ENCODE measurements at regions not wholly inside any gene's neighbourhood (a gene's known extent, or its start where the extent isn't known, plus 50 kb on each side); places are given as distances from the start of the nearest gene placed in this dataset.

DNA sequence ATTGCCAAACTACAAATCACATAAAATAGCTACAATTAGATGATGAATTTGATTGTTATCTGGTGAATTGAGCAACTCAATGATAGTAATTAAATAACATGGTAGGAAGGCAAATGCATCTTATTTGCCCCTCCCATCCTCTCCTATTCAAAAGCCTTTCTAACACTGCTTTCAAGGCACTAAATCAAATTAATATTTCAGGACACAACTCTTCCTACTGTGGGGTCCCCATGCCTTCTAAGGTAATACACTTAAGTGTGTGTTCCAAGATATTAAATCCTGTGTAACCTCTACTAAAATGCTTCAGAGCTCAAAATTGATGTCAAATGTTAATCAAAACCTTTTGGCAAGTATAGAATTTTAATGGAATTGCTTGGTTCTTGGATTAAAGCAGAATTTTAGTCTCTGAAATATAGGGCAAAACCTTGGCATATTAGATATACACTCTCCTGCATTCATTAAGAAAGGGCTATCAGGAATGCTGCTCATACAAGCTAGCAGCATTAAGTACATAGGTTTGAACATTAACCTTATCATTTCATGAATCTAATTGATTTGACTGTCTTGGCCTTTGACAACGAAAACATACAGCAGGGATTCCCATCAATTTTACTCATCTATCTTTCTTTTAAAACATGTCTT, 371.8 kb upstream of the GALNTL6 start:
- FAIRE-seq = no peak
- TF ChIP-seq POLR2A (IDR thresholded peaks at IDR 0.05; ENCODE audit: low read depth, low read length) = no peak
- no peak for TF ChIP-seq TAF1 (IDR thresholded peaks at IDR 0.05; ENCODE audit: borderline replicate concordance, low read depth, low read length)
- TF ChIP-seq POLR2AphosphoS5 (IDR thresholded peaks at IDR 0.05; ENCODE audit: low read depth, low read length) = no peak
- no peak for DNase-seq (ENCODE audit: insufficient read length)

- DNase-seq (ENCODE audit: insufficient read length) = no peak
- no peak for TF ChIP-seq POLR2A (IDR thresholded peaks at IDR 0.05; ENCODE audit: low read depth, low read length)
- no peak for FAIRE-seq
These were observed 379.5 kb upstream of the GALNTL6 start for GRCh38 chr4:171433674-171434073.

DNA sequence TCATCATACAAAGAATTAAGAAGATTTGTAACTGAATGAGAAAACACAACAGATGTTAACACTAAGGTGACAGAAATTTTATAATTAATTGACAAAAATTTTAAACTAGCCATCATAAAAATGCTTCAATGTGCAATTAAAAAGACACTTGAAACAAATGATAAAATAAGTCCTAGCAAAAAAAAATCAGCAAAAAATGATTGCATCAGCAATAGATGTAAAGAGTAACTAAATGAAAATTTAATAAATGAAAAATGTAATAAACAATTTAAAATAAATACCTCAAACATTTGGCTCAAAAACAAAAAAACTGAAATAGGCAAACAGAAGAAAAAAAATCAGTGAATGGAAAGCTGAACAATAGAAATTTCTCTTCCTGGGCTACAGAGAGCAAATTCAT, 380.7 kb upstream of the GALNTL6 start:
- DNase-seq (ENCODE audit: insufficient read length) = no peak
- no peak for TF ChIP-seq POLR2A (IDR thresholded peaks at IDR 0.05; ENCODE audit: low read depth, low read length)
- no peak for TF ChIP-seq POLR2AphosphoS5 (IDR thresholded peaks at IDR 0.05; ENCODE audit: low read depth, low read length)
- TF ChIP-seq TAF1 (IDR thresholded peaks at IDR 0.05; ENCODE audit: borderline replicate concordance, low read depth, low read length) = no peak
- FAIRE-seq = no peak

- DNase-seq (ENCODE audit: insufficient read length) (no peak), FAIRE-seq (no peak)
- TF ChIP-seq TAF1 (IDR thresholded peaks at IDR 0.05; ENCODE audit: borderline replicate concordance, low read depth, low read length) = no peak
- TF ChIP-seq POLR2AphosphoS5 (IDR thresholded peaks at IDR 0.05; ENCODE audit: low read depth, low read length) = no peak
- no peak for TF ChIP-seq POLR2A (IDR thresholded peaks at IDR 0.05; ENCODE audit: low read depth, low read length)
These were observed 382.7 kb upstream of the GALNTL6 start for GRCh38 chr4:171430495-171430894.

- FAIRE-seq (no peak), DNase-seq (ENCODE audit: insufficient read length) (no peak)
- no peak for TF ChIP-seq POLR2AphosphoS5 (IDR thresholded peaks at IDR 0.05; ENCODE audit: low read depth, low read length)
- no peak for TF ChIP-seq TAF1 (IDR thresholded peaks at IDR 0.05; ENCODE audit: borderline replicate concordance, low read depth, low read length)
- no peak for TF ChIP-seq POLR2A (IDR thresholded peaks at IDR 0.05; ENCODE audit: low read depth, low read length)
These were observed 416.0 kb upstream of the GALNTL6 start for GRCh38 chr4:171397175-171397574.

GRCh38 chr4:171390626-171391025, 422.6 kb upstream of the GALNTL6 start:
- FAIRE-seq (no peak), DNase-seq (ENCODE audit: insufficient read length) (no peak)
- TF ChIP-seq TAF1 (IDR thresholded peaks at IDR 0.05; ENCODE audit: borderline replicate concordance, low read depth, low read length) (no peak), POLR2AphosphoS5 (IDR thresholded peaks at IDR 0.05; ENCODE audit: low read depth, low read length) (no peak), POLR2A (IDR thresholded peaks at IDR 0.05; ENCODE audit: low read depth, low read length) (no peak)

- no peak for DNase-seq (ENCODE audit: insufficient read length)
- no peak for TF ChIP-seq POLR2A (IDR thresholded peaks at IDR 0.05; ENCODE audit: low read depth, low read length)
- TF ChIP-seq TAF1 (IDR thresholded peaks at IDR 0.05; ENCODE audit: borderline replicate concordance, low read depth, low read length) = no peak
- no peak for TF ChIP-seq POLR2AphosphoS5 (IDR thresholded peaks at IDR 0.05; ENCODE audit: low read depth, low read length)
- no peak for FAIRE-seq
These were observed 434.9 kb upstream of the GALNTL6 start for GRCh38 chr4:171378323-171378722.

GRCh38 chr4:171376724-171377123, 436.5 kb upstream of the GALNTL6 start:
- DNase-seq (ENCODE audit: insufficient read length) (no peak), FAIRE-seq (no peak)
- TF ChIP-seq TAF1 (IDR thresholded peaks at IDR 0.05; ENCODE audit: borderline replicate concordance, low read depth, low read length) (no peak), POLR2A (IDR thresholded peaks at IDR 0.05; ENCODE audit: low read depth, low read length) (no peak), POLR2AphosphoS5 (IDR thresholded peaks at IDR 0.05; ENCODE audit: low read depth, low read length) (no peak)

DNA sequence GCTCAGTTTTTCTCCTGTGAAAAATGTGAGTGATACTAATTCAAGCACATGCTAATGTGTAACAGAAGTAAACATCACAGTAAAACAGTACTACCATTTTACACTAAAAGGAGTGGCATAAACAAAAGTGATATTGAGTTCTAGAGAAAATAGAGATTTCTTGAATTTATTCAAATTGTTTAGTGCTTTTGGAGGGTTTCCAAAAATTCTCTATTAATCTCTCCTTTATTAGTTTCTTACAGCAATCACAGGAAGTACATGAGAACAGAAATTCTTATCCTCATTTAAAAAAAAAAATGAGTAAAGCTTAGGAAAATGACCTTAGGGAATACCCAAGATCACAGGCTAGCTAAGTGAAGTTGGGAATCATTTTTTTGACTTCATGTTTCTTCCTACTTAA, 459.7 kb upstream of the GALNTL6 start:
- FAIRE-seq (no peak), DNase-seq (ENCODE audit: insufficient read length) (no peak)
- TF ChIP-seq POLR2A (IDR thresholded peaks at IDR 0.05; ENCODE audit: low read depth, low read length) (no peak), TAF1 (IDR thresholded peaks at IDR 0.05; ENCODE audit: borderline replicate concordance, low read depth, low read length) (no peak), POLR2AphosphoS5 (IDR thresholded peaks at IDR 0.05; ENCODE audit: low read depth, low read length) (no peak)

DNA sequence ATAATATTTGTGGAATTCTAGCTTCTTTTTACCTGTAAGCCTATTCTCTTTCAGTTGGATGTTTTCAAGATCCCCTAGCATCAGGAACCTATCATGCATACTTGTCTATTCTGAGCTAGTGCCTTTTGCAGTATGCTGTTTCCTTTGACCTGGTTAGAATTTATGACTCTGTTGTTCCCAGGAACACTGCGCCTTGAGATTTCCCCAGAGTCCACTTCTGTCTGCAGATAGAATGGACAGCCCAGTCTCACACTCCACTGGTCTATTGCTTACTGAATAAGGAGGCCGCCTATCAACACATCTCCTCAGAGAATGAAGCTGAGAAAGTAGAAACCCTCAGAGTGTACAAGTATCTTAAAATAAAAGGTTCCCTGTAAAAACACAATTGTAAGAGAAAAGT, 465.1 kb upstream of the GALNTL6 start:
- TF ChIP-seq POLR2A (IDR thresholded peaks at IDR 0.05; ENCODE audit: low read depth, low read length) (no peak), POLR2AphosphoS5 (IDR thresholded peaks at IDR 0.05; ENCODE audit: low read depth, low read length) (no peak), TAF1 (IDR thresholded peaks at IDR 0.05; ENCODE audit: borderline replicate concordance, low read depth, low read length) (no peak)
- FAIRE-seq = no peak
- DNase-seq (ENCODE audit: insufficient read length) = no peak

DNA sequence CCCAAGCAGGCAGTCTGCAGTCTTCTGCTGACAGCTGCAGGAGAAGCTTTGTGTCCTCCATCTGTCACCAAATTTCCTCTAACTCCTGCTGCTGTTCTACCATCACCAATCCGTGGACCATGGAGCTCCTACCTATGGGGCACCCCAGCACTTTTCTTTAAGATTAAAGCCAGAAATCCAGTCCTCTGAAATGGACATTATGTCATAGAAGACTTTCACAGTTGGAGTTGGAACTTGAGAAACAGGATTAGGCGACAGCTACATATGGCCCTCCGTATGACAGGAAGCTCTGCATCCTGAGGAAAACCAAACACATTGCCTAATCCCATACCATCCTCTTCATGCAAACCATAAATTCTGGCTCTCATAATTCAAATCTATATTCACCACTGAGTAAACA, 470.6 kb upstream of the GALNTL6 start:
- DNase-seq (ENCODE audit: insufficient read length) (no peak), FAIRE-seq (no peak)
- TF ChIP-seq POLR2AphosphoS5 (IDR thresholded peaks at IDR 0.05; ENCODE audit: low read depth, low read length) (no peak), POLR2A (IDR thresholded peaks at IDR 0.05; ENCODE audit: low read depth, low read length) (no peak), TAF1 (IDR thresholded peaks at IDR 0.05; ENCODE audit: borderline replicate concordance, low read depth, low read length) (no peak)

DNA sequence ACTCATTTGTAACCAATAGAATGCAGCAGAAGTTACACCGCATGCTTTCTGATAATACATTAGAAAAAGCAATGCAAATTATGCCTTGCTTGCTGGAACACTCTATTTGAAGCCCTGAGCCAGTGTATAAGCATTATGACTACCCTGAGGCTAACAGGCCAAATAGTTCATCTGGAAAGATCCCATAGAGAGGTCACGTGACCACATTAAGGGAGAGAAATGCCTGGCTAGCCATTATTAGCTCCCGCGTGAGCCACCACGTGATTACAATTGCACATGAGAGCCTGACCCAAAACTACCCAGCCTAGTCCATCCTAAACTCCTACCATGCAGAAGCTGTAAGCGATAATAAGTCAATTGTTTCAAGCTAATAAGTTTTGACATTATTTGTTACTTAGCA, 472.9 kb upstream of the GALNTL6 start:
- no peak for TF ChIP-seq POLR2AphosphoS5 (IDR thresholded peaks at IDR 0.05; ENCODE audit: low read depth, low read length)
- no peak for TF ChIP-seq POLR2A (IDR thresholded peaks at IDR 0.05; ENCODE audit: low read depth, low read length)
- no peak for TF ChIP-seq TAF1 (IDR thresholded peaks at IDR 0.05; ENCODE audit: borderline replicate concordance, low read depth, low read length)
- DNase-seq (ENCODE audit: insufficient read length) (no peak), FAIRE-seq (no peak)

DNA sequence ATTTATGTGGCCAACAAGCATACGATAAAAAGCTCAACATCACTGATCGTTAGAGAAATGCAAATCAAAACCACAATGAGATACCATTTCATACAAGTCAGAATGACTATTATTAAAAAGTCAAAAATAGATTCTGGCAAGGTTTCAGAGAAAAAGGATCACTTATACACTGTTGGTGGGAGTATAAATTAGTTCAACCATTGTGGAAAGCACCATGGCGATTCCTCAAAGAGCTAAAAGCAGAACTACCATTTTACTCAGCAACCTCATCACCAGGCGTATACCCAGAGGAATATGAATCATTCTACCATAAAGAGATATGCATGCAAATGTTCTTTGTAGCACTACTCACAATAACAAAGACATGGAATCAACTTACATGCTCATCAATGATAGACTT, 478.7 kb upstream of the GALNTL6 start:
- FAIRE-seq (no peak), DNase-seq (ENCODE audit: insufficient read length) (no peak)
- TF ChIP-seq TAF1 (IDR thresholded peaks at IDR 0.05; ENCODE audit: borderline replicate concordance, low read depth, low read length) (no peak), POLR2AphosphoS5 (IDR thresholded peaks at IDR 0.05; ENCODE audit: low read depth, low read length) (no peak), POLR2A (IDR thresholded peaks at IDR 0.05; ENCODE audit: low read depth, low read length) (no peak)
